ENCODE measurements at regions not wholly inside any gene's neighbourhood (a gene's known extent, or its start where the extent isn't known, plus 50 kb on each side); places are given as distances from the start of the nearest gene placed in this dataset.

DNA sequence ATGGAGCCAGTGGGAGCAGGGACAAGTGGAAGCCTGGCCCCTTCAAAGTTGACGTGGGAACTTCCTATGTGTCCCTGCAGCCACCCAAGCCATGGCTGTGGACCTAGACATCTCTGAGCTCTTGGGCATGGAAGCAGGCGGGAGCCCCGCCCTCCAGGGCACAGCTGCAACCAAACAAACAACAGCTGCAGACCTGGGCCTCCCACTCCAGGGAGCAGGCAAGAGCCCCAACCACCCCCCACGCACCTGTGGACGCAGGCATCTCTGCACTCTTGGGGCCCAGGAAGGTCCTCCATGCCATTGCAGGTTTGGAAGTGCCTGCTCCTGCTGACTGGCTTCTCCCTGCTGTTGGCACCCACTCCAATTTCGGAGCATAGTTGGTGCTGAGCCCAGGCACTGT is 118.6 kb downstream of the ZMAT1 start:
- TF ChIP-seq CTCF (IDR thresholded peaks at IDR 0.05) (no peak), POLR2AphosphoS5 (IDR thresholded peaks at IDR 0.05) (no peak), POLR2A (IDR thresholded peaks at IDR 0.05) (no peak)

Measured in suprapubic skin (tissue), 4 donors.